GM23338 (cell line): ENCODE measurements at regions not wholly inside any gene's neighbourhood (a gene's known extent, or its start where the extent isn't known, plus 50 kb on each side); places are given as distances from the start of the nearest gene placed in this dataset.

Experiments used
- ATAC-seq: fragments of 200-7000 bp; cut with Tn5 transposase; 3 replicates; pipeline ENCODE4 v1.9.1; 2020
- DNase-seq: peaks from one replicate; pipeline ENCODE4 v3.0.0-alpha.2; 2015; ENCODE audit warnings: low spot score
- H2AFZ ChIP-seq: fragments of 200-600 bp; sonication (generic); 2 replicates; pipeline ENCODE4 v1.8.0; 2016; ENCODE audit warnings: antibody characterized with exemption, mild to moderate bottlenecking, moderate library complexity
- H3F3A ChIP-seq: fragments of 200-600 bp; sonication (generic); replicated peaks from 2 replicates; pipeline ENCODE4 v1.8.0; 2017; ENCODE audit warnings: antibody characterized with exemption, mixed run types, low read depth
- H3K27ac ChIP-seq: fragments of 200-600 bp; sonication (generic); 2 replicates; pipeline ENCODE4 v1.6.1; 2016; ENCODE audit warnings: low read depth
- H3K27me3 ChIP-seq: fragments of 200-600 bp; sonication (generic); 2 replicates; pipeline ENCODE4 v1.8.0; 2016; ENCODE audit warnings: mild to moderate bottlenecking, mixed run types, moderate library complexity; ENCODE audit not compliant: insufficient read depth
- H3K36me3 ChIP-seq: fragments of 200-600 bp; sonication (generic); 2 replicates; pipeline ENCODE4 v1.8.0; 2016; ENCODE audit warnings: mild to moderate bottlenecking; ENCODE audit not compliant: insufficient read depth
- H3K4me1 ChIP-seq: fragments of 200-600 bp; sonication (generic); 2 replicates; pipeline ENCODE4 v1.8.0; 2016; ENCODE audit warnings: mild to moderate bottlenecking, moderate library complexity; ENCODE audit not compliant: insufficient read depth
- H3K4me2 ChIP-seq: fragments of 200-600 bp; sonication (generic); 2 replicates; pipeline ENCODE4 v1.7.1; 2017; ENCODE audit warnings: mixed run types
- H3K4me3 ChIP-seq: fragments of 200-600 bp; sonication (generic); 2 replicates; pipeline ENCODE4 v1.6.1; 2016; ENCODE audit warnings: mixed run types
- H3K79me2 ChIP-seq: fragments of 200-600 bp; sonication (generic); replicated peaks from 2 replicates; pipeline ENCODE4 v1.8.0; 2017; ENCODE audit warnings: mild to moderate bottlenecking; ENCODE audit not compliant: insufficient read depth
- H3K9me2 ChIP-seq: fragments of 200-600 bp; sonication (generic); 2 replicates; pipeline ENCODE4 v1.8.0; 2017; ENCODE audit not compliant: insufficient read depth
- H4K20me1 ChIP-seq: fragments of 200-600 bp; sonication (generic); replicated peaks from 2 replicates; pipeline ENCODE4 v1.8.0; 2017; ENCODE audit warnings: mild to moderate bottlenecking; ENCODE audit not compliant: insufficient read depth
- H3K27ac Mint-ChIP-seq: 2 replicates; pipeline ENCODE4 v1.8.0; 2020; ENCODE audit warnings: inconsistent platforms, mild to moderate bottlenecking, moderate library complexity, mixed read lengths
- H3K27me3 Mint-ChIP-seq: 3 replicates; pipeline ENCODE4 v1.8.0; 2022; ENCODE audit warnings: low read depth, mild to moderate bottlenecking, moderate library complexity, mixed read lengths, inconsistent platforms; ENCODE audit not compliant: insufficient read depth, poor library complexity
- H3K36me3 Mint-ChIP-seq: 3 replicates; pipeline ENCODE4 v1.8.0; 2021; ENCODE audit warnings: low read depth, mild to moderate bottlenecking, inconsistent platforms, moderate library complexity, mixed read lengths
- H3K4me1 Mint-ChIP-seq: 3 replicates; pipeline ENCODE4 v1.8.0; 2020; ENCODE audit warnings: mild to moderate bottlenecking, inconsistent platforms, mixed read lengths
- H3K4me3 Mint-ChIP-seq: 3 replicates; pipeline ENCODE4 v1.8.0; 2021; ENCODE audit warnings: moderate library complexity, mild to moderate bottlenecking, inconsistent platforms, mixed read lengths
- H3K9me3 Mint-ChIP-seq: 3 replicates; pipeline ENCODE4 v1.8.0; 2020; ENCODE audit warnings: moderate library complexity, mild to moderate bottlenecking, inconsistent platforms, mixed read lengths
- TF ChIP-seq, protein P1 (sequence below): IDR thresholded peaks from one replicate; pipeline ENCODE4 v1.6.1; 2018; ENCODE audit warnings: antibody characterized with exemption; ENCODE audit not compliant: unreplicated experiment
- TF ChIP-seq, protein P2 (sequence below): IDR thresholded peaks from 2 replicates; pipeline ENCODE4 v1.6.1; 2016; ENCODE audit warnings: antibody characterized with exemption
- TF ChIP-seq, protein P3 (sequence below), 2 experiments: fragments of 200-600 bp in 1 of 2; sonication (generic) in 1 of 2; conservative IDR thresholded peaks; 2 replicates each; pipeline versions ENCODE4 v1.5.1 to v1.6.1; 2016 to 2017; ENCODE audit warnings: antibody characterized with exemption in 2 of 2, low read depth in 2 of 2, mild to moderate bottlenecking in 2 of 2, moderate library complexity in 1 of 2

DNA sequence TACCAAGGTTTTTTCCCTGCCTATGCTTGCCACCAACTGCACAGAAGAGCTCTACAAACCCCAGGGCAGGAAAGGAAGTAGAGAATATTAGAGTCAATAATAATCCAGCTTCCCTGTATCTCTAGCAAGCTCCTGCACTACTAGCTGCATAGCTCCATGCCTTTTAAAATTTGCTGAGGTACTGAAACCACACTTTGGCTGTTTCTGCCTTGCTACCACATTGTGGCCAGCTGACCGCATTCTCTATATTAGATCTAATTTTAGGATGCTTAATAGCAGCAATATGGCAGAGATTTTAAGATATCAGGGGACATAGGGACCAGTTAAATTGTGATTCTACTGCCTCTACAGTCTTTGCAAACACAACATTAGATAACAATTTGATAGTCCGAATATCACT, 534.6 kb downstream of the MBD2 start (continued):
- TF ChIP-seq, protein P1, sequence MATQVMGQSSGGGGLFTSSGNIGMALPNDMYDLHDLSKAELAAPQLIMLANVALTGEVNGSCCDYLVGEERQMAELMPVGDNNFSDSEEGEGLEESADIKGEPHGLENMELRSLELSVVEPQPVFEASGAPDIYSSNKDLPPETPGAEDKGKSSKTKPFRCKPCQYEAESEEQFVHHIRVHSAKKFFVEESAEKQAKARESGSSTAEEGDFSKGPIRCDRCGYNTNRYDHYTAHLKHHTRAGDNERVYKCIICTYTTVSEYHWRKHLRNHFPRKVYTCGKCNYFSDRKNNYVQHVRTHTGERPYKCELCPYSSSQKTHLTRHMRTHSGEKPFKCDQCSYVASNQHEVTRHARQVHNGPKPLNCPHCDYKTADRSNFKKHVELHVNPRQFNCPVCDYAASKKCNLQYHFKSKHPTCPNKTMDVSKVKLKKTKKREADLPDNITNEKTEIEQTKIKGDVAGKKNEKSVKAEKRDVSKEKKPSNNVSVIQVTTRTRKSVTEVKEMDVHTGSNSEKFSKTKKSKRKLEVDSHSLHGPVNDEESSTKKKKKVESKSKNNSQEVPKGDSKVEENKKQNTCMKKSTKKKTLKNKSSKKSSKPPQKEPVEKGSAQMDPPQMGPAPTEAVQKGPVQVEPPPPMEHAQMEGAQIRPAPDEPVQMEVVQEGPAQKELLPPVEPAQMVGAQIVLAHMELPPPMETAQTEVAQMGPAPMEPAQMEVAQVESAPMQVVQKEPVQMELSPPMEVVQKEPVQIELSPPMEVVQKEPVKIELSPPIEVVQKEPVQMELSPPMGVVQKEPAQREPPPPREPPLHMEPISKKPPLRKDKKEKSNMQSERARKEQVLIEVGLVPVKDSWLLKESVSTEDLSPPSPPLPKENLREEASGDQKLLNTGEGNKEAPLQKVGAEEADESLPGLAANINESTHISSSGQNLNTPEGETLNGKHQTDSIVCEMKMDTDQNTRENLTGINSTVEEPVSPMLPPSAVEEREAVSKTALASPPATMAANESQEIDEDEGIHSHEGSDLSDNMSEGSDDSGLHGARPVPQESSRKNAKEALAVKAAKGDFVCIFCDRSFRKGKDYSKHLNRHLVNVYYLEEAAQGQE = no peak
- TF ChIP-seq, protein P2, sequence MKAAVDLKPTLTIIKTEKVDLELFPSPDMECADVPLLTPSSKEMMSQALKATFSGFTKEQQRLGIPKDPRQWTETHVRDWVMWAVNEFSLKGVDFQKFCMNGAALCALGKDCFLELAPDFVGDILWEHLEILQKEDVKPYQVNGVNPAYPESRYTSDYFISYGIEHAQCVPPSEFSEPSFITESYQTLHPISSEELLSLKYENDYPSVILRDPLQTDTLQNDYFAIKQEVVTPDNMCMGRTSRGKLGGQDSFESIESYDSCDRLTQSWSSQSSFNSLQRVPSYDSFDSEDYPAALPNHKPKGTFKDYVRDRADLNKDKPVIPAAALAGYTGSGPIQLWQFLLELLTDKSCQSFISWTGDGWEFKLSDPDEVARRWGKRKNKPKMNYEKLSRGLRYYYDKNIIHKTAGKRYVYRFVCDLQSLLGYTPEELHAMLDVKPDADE = no peak

DNA sequence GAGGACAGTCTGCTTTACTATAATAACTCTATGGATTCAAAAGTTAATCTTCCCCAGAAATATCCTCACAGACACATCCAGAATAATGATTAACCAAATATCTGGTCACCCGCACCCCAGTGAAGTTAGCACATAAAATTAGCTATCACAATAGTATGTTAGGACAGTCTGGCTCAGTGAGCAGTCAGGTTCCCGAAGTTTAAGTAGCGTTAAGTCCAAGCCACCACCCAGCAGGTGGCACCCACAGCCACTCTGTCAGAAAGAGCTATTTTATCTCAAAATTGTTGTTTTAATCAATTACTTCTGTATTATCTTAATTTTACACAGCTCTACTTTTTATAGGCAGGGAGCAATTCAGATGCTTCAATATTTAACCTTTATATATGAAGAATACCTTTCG, 537.5 kb downstream of the MBD2 start:
- H3K27me3 ChIP-seq = no peaks in the 10 kb centered on the region
- H3K4me1 ChIP-seq = no peaks in the 10 kb centered on the region
- DNase-seq = peak; percentile 16
- Mint-ChIP-seq H3K36me3 (no peaks in the 10 kb centered on the region), H3K4me1 (peaks cover 2% of the 10 kb centered on the region; the same call in 2 of the 3 replicates), H3K27me3 (no peaks in the 10 kb centered on the region), H3K4me3 (no peak overlapping the region), H3K9me3 (no peaks in the 10 kb centered on the region), H3K27ac (no peak overlapping the region)
- no peak overlapping the region for H3K4me2 ChIP-seq
- H3K79me2 ChIP-seq = no peaks in the 10 kb centered on the region
- no peaks in the 10 kb centered on the region for H3K36me3 ChIP-seq
- H4K20me1 ChIP-seq = no peaks in the 10 kb centered on the region
- TF ChIP-seq, protein P3, sequence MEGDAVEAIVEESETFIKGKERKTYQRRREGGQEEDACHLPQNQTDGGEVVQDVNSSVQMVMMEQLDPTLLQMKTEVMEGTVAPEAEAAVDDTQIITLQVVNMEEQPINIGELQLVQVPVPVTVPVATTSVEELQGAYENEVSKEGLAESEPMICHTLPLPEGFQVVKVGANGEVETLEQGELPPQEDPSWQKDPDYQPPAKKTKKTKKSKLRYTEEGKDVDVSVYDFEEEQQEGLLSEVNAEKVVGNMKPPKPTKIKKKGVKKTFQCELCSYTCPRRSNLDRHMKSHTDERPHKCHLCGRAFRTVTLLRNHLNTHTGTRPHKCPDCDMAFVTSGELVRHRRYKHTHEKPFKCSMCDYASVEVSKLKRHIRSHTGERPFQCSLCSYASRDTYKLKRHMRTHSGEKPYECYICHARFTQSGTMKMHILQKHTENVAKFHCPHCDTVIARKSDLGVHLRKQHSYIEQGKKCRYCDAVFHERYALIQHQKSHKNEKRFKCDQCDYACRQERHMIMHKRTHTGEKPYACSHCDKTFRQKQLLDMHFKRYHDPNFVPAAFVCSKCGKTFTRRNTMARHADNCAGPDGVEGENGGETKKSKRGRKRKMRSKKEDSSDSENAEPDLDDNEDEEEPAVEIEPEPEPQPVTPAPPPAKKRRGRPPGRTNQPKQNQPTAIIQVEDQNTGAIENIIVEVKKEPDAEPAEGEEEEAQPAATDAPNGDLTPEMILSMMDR (conservative IDR thresholded peaks at IDR 0.05; ENCODE audit: low read depth in 2 of 2) = peak; percentile 22 to 38; a peak in 2 of 4 replicates
- TF ChIP-seq, protein P1 = no peak
- H3F3A ChIP-seq = no peaks in the 10 kb centered on the region
- no peak overlapping the region for H2AFZ ChIP-seq
- H3K9me2 ChIP-seq = no peaks in the 10 kb centered on the region
- H3K4me3 ChIP-seq = no peak overlapping the region
- no peak for ATAC-seq
- H3K27ac ChIP-seq = no peak overlapping the region
